ENCODE measurements at regions not wholly inside any gene's neighbourhood (a gene's known extent, or its start where the extent isn't known, plus 50 kb on each side); places are given as distances from the start of the nearest gene placed in this dataset.
"Not testable (repeated sequence)": the region's sequence is repeated elsewhere in the genome, so short reads cannot be mapped to it uniquely, and the experiment has no call there.

DNA sequence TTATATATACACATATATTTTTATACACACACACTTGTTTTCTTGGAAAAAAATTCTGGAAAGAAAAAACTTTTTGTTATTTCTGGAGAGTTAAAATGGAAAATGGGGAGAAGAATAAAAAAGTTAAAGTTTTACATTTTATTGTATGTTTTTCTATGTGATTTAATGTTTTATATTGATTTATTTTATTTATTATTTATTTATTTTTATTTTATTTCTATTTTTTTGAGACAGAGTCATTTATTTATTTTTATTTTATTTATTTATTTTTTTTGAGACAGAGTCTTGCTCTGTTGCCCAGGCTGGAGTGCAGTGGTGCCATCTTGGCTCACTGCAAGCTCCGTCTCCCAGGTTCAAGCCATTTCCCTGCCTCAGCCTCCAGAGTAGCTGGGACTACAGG lies 307.0 kb upstream of the FAM98A start:
- DNase-seq; H3K36me3 Mint-ChIP-seq (ENCODE audit: low read depth); H3K9me3 Mint-ChIP-seq (ENCODE audit: insufficient read depth); H3K4me3 Mint-ChIP-seq; H3K27ac Mint-ChIP-seq; H3K4me1 Mint-ChIP-seq (ENCODE audit: low read depth); ATAC-seq; POLR2A ChIA-PET; CTCF ChIA-PET; H3K27me3 Mint-ChIP-seq (ENCODE audit: low read depth): not testable (repeated sequence)

DNA sequence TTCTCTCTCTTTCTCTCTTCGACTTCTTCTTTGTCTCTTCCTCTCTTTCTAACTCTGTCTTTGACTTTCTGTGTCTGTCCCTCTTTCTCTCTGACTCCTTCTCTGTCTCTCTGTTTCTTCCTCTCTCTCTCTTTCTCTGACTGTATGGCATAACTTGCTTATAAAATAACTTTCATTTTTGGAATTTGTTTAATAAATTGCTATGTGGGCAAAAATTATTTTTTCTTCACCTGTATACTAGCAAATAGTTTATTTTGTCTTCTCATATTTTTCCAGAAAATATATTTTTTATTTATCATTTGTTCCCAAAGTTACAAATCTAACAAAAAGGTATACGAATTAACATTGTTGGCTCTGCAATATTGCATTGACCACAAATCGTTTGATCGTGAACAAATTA lies 305.7 kb upstream of the FAM98A start:
- Mint-ChIP-seq H3K36me3 (ENCODE audit: low read depth) (no peaks in the 10 kb centered on the region), H3K4me3 (no peak overlapping the region), H3K9me3 (ENCODE audit: insufficient read depth) (peaks cover 4% of the 10 kb centered on the region), H3K4me1 (ENCODE audit: low read depth) (no peaks in the 10 kb centered on the region), H3K27ac (no peak overlapping the region), H3K27me3 (ENCODE audit: low read depth) (no peaks in the 10 kb centered on the region)
- CTCF ChIA-PET: no interaction called here
- POLR2A ChIA-PET: no interaction called here
- DNase-seq (no peak), ATAC-seq (no peak)

DNA sequence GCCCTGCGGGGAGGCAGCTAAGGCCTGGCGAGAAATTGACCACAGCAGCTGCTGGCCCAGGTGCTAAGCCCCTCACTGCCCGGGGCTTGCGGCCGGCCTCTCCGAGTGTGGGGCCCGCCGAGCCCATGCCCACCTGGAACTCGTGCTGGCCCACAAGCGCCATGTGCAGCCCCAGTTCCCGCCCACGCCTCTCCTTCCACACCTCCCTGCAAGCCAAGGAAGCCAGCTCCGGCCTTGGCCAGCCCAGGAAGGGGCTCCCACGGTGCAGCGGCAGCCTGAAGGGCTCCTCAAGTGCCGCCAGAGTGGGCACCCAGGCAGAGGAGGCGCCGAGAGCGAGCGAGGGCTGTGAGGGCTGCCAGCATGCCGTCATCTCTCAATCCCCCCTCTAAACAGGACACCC lies 304.6 kb upstream of the FAM98A start:
- H3K4me1 Mint-ChIP-seq (ENCODE audit: low read depth): no peaks in the 10 kb centered on the region
- ChIA-PET POLR2A (no interaction called here), CTCF (no interaction called here)
- no peak overlapping the region for H3K27ac Mint-ChIP-seq
- no peaks in the 10 kb centered on the region for H3K27me3 Mint-ChIP-seq (ENCODE audit: low read depth)
- H3K36me3 Mint-ChIP-seq (ENCODE audit: low read depth): no peaks in the 10 kb centered on the region
- ATAC-seq (no peak), DNase-seq (no peak)
- no peak overlapping the region for H3K4me3 Mint-ChIP-seq
- H3K9me3 Mint-ChIP-seq (ENCODE audit: insufficient read depth): peaks cover 4% of the 10 kb centered on the region

DNA sequence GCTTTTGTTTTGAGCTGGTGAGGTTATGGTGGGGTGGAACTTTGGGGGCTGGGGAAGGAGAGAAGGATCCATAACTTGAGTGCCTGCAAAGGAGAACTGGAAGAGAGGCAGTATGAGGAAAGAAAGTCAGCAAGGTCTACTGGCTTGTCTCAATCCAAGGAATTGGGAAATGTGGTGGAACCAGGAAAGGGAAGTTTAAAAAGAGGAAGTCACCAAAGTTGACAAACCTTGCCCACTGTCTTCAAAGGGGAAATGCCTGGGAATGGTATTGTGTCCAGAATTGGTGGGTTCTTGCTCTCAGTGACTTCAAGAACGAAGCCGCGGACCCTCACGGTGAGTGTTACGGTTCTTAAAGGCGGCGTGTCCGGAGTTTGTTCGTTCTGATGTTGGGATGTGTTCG lies 304.1 kb upstream of the FAM98A start:
- ChIA-PET CTCF (no interaction called here), POLR2A (no interaction called here)
- Mint-ChIP-seq H3K27me3 (ENCODE audit: low read depth) (no peaks in the 10 kb centered on the region), H3K9me3 (ENCODE audit: insufficient read depth) (peaks cover 4% of the 10 kb centered on the region), H3K27ac (no peak overlapping the region), H3K4me3 (no peak overlapping the region), H3K36me3 (ENCODE audit: low read depth) (no peaks in the 10 kb centered on the region), H3K4me1 (ENCODE audit: low read depth) (no peaks in the 10 kb centered on the region)
- ATAC-seq (no peak), DNase-seq (no peak)

DNA sequence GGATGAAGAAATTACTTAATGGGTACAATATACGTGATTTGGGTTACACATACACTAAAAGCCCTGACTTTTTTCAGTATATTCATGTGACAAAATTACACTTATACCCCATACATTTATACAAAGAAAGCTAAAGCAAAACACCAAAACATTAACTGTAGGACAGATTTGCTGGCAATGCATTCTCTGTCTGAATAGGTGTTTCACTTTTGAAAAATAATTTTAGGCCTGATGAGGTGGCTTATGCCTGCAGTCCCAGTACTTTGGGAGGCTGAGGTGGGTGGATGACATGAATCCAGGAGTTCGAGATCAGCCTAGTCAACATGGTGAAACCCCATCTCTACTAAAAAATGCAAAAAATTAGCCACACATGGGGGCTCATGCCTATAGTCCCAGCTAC lies 301.5 kb upstream of the FAM98A start:
- Mint-ChIP-seq H3K27me3 (ENCODE audit: low read depth) (no peaks in the 10 kb centered on the region), H3K9me3 (ENCODE audit: insufficient read depth) (peaks cover 4% of the 10 kb centered on the region), H3K36me3 (ENCODE audit: low read depth) (no peaks in the 10 kb centered on the region), H3K27ac (no peak overlapping the region), H3K4me3 (no peak overlapping the region), H3K4me1 (ENCODE audit: low read depth) (no peaks in the 10 kb centered on the region)
- no peak for ATAC-seq
- ChIA-PET POLR2A (no interaction called here), CTCF (no interaction called here)
- DNase-seq: no peak

DNA sequence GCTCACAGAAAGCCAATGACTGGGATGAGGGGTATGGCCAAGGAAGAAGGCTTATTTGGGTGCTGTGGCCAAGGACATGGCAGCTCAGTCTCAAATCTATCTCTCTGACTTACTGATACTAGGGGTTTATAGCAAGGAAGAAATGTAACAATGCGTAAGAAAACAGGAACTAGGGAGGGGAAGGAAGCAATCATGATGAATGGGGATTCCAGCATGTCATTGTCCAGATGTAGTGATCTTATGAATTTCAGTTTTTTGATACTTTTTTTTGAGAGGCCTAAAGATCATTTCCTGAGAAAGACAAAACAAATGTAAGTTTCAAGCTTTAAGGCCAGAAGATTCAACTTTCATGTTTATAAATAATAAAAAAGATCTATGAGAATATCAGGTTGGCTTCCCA lies 298.6 kb upstream of the FAM98A start:
- no peak overlapping the region for H3K4me3 Mint-ChIP-seq
- ChIA-PET POLR2A (no interaction called here), CTCF (no interaction called here)
- no peak for DNase-seq
- no peak for ATAC-seq
- no peaks in the 10 kb centered on the region for H3K27me3 Mint-ChIP-seq (ENCODE audit: low read depth)
- no peaks in the 10 kb centered on the region for H3K36me3 Mint-ChIP-seq (ENCODE audit: low read depth)
- no peaks in the 10 kb centered on the region for H3K4me1 Mint-ChIP-seq (ENCODE audit: low read depth)
- no peak overlapping the region for H3K27ac Mint-ChIP-seq
- peaks cover 12% of the 10 kb centered on the region for H3K9me3 Mint-ChIP-seq (ENCODE audit: insufficient read depth)

DNA sequence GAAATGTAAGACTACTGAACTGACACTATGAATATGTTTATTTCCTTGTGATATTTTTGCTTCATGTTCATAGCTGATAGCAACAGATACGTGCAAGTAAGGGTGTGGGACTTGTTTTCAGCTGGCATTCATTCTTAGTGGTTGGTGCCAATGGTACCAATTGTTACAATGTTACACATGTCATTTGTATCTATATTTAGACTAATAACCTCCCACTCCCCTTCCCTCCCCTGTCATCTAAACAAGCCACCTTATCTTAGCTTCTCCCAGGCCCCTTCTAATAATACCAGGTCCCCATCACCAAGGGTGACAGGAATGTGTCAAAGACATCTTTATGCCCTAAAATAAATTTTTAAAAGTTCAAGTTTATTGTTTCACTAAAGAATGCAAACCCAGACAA lies 294.7 kb upstream of the FAM98A start:
- H3K27me3 Mint-ChIP-seq (ENCODE audit: low read depth): no peaks in the 10 kb centered on the region
- H3K36me3 Mint-ChIP-seq (ENCODE audit: low read depth): no peaks in the 10 kb centered on the region
- ATAC-seq: no peak
- peaks cover 8% of the 10 kb centered on the region for H3K9me3 Mint-ChIP-seq (ENCODE audit: insufficient read depth)
- no peak for DNase-seq
- POLR2A ChIA-PET: no interaction called here
- H3K27ac Mint-ChIP-seq: no peak overlapping the region
- no peaks in the 10 kb centered on the region for H3K4me1 Mint-ChIP-seq (ENCODE audit: low read depth)
- CTCF ChIA-PET: no interaction called here
- H3K4me3 Mint-ChIP-seq: no peak overlapping the region

DNA sequence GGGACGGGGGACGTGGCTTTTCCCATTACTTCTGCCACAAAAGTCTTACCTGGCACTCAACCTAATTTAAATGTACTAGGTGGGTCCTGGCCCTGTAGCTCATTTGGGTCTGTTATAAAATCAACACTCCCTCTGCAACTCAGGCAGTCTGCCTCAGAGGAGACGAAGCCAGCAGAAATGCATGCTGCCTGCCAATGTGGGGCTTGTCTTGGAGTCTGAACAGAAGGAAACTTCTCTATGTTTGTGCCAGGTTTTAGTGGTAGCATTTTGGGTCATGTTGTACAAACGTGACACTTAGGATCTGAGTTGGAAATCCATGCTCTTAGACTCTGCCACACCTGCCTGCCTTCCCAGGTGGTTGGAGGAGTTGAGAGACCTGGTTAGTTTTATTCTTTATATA lies 292.5 kb upstream of the FAM98A start:
- peaks cover 8% of the 10 kb centered on the region for H3K9me3 Mint-ChIP-seq (ENCODE audit: insufficient read depth)
- ChIA-PET POLR2A (no interaction called here), CTCF (no interaction called here)
- H3K36me3 Mint-ChIP-seq (ENCODE audit: low read depth): no peaks in the 10 kb centered on the region
- ATAC-seq (no peak), DNase-seq (no peak)
- no peak overlapping the region for H3K27ac Mint-ChIP-seq
- H3K4me3 Mint-ChIP-seq: no peak overlapping the region
- H3K27me3 Mint-ChIP-seq (ENCODE audit: low read depth): no peaks in the 10 kb centered on the region
- H3K4me1 Mint-ChIP-seq (ENCODE audit: low read depth): no peaks in the 10 kb centered on the region

DNA sequence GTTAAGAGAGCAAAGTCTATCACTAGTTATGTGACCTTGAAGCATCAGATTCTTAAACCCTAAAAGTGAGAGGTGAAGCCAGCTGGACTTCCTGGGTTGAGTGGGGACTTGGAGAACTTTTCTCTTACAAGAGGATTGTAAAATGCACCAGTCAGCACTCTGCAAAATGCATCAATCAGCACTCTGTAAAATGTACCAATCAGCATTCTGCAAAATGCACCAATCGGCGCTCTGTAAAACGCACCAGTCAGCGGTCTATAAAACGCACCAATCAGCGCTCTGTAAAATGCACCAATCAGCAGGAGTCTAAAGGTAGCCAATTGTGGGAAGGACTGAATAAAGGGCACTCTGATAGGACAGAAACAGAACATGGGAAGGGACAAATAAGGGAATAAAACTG lies 291.6 kb upstream of the FAM98A start:
- no peaks in the 10 kb centered on the region for H3K36me3 Mint-ChIP-seq (ENCODE audit: low read depth)
- H3K27ac Mint-ChIP-seq: no peak overlapping the region
- CTCF ChIA-PET: no interaction called here
- H3K9me3 Mint-ChIP-seq (ENCODE audit: insufficient read depth): peaks cover 8% of the 10 kb centered on the region
- no peaks in the 10 kb centered on the region for H3K4me1 Mint-ChIP-seq (ENCODE audit: low read depth)
- DNase-seq (no peak), ATAC-seq (no peak)
- no peak overlapping the region for H3K4me3 Mint-ChIP-seq
- POLR2A ChIA-PET: no interaction called here
- no peaks in the 10 kb centered on the region for H3K27me3 Mint-ChIP-seq (ENCODE audit: low read depth)

DNA sequence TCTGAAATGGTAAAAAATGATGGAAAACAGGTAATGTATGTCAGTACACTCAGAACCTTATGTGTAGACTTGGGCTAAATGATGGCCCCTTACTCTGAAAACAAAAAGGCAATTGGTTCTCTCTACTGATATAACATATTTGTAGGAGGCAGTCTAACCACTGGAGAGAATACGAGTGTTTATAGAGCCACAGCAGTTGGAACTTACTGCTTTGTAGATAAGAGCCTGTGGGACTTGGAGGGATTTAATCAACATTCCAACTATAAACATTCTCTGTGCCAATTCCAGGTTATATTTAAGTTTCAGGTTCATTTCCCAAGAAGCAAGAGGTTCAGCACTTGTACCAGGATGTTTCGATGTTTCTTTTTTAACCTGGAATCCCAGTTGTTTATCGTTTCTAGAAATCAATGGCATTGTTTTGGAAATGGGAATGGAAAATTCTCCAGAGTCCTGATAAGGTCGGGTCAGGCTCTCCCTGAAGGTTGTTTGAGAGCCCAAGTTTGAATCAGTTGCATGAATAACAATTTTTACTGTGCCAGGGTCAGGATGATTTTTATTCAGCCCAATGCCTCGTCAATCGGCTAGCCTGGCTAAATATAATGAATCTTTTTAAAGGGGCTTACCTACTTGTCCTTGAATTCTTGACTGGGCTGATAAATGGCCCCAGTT lies 278.4 kb upstream of the FAM98A start:
- Mint-ChIP-seq H3K4me3 (no peak overlapping the region), H3K4me1 (ENCODE audit: low read depth) (no peaks in the 10 kb centered on the region), H3K9me3 (ENCODE audit: insufficient read depth) (peaks cover 12% of the 10 kb centered on the region), H3K27ac (no peak overlapping the region), H3K36me3 (ENCODE audit: low read depth) (no peaks in the 10 kb centered on the region), H3K27me3 (ENCODE audit: low read depth) (no peaks in the 10 kb centered on the region)
- POLR2A ChIA-PET: no interaction called here
- CTCF ChIA-PET: no interaction called here
- ATAC-seq: no peak
- no peak for DNase-seq

DNA sequence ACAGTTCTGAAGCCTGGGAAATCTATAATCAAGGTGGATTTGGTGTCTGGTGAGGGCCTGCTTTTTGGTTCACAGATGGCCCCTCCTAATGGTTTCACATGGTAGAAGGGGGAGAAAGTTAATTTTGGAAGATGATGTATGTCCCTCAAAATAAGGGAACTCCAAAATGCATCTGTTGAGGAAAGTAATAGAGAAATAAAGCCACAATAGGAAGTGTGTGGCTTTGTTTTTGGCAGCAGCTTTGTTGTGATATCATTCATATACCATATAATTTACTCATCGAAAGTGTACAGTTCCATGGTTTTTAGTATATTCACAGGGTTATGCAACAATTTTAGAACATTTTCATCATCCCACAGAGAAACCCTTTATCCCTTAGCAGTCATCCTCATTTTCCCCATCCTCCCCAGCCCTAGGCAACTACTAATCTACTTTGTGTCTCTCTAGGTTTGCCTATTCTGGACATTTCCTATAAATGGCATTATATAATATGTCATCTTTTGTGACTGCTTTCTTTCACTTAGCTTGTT lies 274.0 kb upstream of the FAM98A start:
- CTCF ChIA-PET: no interaction called here
- POLR2A ChIA-PET: no interaction called here

DNA sequence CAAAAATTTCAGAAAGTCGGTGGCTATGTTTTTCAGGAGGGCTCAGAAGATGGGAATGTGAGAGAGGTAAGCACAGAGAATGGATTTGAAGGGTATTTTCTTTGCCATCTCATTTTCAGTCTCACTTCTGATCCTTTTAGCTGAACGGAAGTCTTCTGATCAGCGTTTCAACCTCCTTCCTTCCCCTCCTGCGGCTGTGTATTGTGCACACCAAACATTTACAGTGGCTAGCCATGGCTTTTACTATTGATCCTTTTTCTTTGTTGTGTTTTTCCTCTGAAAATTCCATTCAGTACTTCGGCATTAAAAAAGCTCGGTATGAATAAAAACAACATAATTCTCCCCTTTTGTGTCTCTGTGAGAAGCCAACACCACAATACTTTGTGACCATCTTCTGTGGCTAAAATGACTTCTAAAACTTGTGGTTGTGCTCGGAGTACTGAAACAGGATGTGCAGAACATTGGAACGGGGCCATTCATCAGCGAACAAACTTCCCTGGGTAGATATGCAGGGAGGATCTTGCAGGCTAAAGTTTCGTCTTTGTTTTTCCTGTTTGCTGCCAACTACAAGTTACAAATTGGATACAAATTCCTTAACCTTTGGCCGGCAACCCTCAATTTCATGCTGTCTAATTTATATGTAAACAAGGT lies 260.8 kb upstream of the FAM98A start:
- ChIA-PET POLR2A (no interaction called here), CTCF (no interaction called here)
- Mint-ChIP-seq H3K9me3 (ENCODE audit: insufficient read depth) (no peaks in the 10 kb centered on the region), H3K27ac (peak overlapping the region; percentile 22), H3K27me3 (ENCODE audit: low read depth) (no peaks in the 10 kb centered on the region), H3K4me3 (no peak overlapping the region), H3K36me3 (ENCODE audit: low read depth) (no peaks in the 10 kb centered on the region), H3K4me1 (ENCODE audit: low read depth) (peaks cover 12% of the 10 kb centered on the region)
- ATAC-seq (no peak), DNase-seq (no peak)

More for the DNA sequence above, 274.0 kb upstream of the FAM98A start:
- Mint-ChIP-seq H3K4me1 (ENCODE audit: low read depth) (no peaks in the 10 kb centered on the region), H3K27ac (no peak overlapping the region), H3K36me3 (ENCODE audit: low read depth) (no peaks in the 10 kb centered on the region), H3K4me3 (no peak overlapping the region), H3K27me3 (ENCODE audit: low read depth) (no peaks in the 10 kb centered on the region), H3K9me3 (ENCODE audit: insufficient read depth) (peaks cover 22% of the 10 kb centered on the region)
- no peak for DNase-seq
- ATAC-seq: no peak

DNA sequence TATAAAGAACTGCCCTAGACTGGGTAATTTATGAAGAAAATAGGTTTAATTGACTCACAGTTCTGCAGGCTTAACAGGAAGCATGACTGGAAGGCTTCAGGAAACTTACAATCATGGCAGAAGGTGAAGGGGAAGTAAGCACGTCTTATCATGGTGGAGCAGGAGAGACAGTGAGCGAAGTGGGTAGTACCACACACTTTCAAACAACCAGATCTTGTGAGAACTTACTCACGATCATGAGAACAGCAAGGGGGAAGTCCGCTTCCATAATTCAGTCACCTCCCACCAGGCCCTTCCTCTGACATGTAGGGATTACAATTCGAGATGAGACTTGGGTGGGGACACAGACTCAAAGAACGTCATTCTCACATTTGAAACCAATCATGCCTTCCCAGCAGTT lies 260.1 kb upstream of the FAM98A start:
- POLR2A ChIA-PET: no interaction called here
- no peaks in the 10 kb centered on the region for H3K27me3 Mint-ChIP-seq (ENCODE audit: low read depth)
- H3K36me3 Mint-ChIP-seq (ENCODE audit: low read depth): no peaks in the 10 kb centered on the region
- DNase-seq (no peak), ATAC-seq (no peak)
- peaks cover 2% of the 10 kb centered on the region for H3K9me3 Mint-ChIP-seq (ENCODE audit: insufficient read depth)
- no peak overlapping the region for H3K4me3 Mint-ChIP-seq
- peak overlapping the region; percentile 22 for H3K27ac Mint-ChIP-seq
- H3K4me1 Mint-ChIP-seq (ENCODE audit: low read depth): peaks cover 12% of the 10 kb centered on the region
- CTCF ChIA-PET: no interaction called here

Measured in activated CD8-positive, alpha-beta T cell treated with anti-CD3 and anti-CD28 coated beads, Interleukin-2, amount 10 ng/mL, durations not matched to agents 7 days and 5 days (primary cell).